ENCODE measurements at regions not wholly inside any gene's neighbourhood (a gene's known extent, or its start where the extent isn't known, plus 50 kb on each side); places are given as distances from the start of the nearest gene placed in this dataset.

- TF ChIP-seq SUPT20H (IDR thresholded peaks at IDR 0.05; ENCODE audit: borderline replicate concordance, control insufficient read depth, low read depth, low read length), result no peak
- no peak for TF ChIP-seq CTCF (IDR thresholded peaks at IDR 0.05 in 2 of 3, conservative IDR thresholded peaks at IDR 0.05 in 1 of 3; ENCODE audit: control insufficient read depth in 2 of 3, extremely low read depth in 1 of 3, insufficient read depth in 1 of 3, low read depth in 3 of 3, low read length in 3 of 3)
- TF ChIP-seq EZH2 (IDR thresholded peaks at IDR 0.05; ENCODE audit: borderline replicate concordance, control insufficient read depth, low read depth, low read length), result no peak
These were observed 378.9 kb upstream of the ALCAM start for GRCh38 chr3:104987859-104988258.
